Activated naive CD4-positive, alpha-beta T cell treated with anti-CD3 and anti-CD28 coated beads for 36 hours (primary cell): ENCODE measurements at regions not wholly inside any gene's neighbourhood (a gene's known extent, or its start where the extent isn't known, plus 50 kb on each side); places are given as distances from the start of the nearest gene placed in this dataset.
"Not testable (repeated sequence)": the region's sequence is repeated elsewhere in the genome, so short reads cannot be mapped to it uniquely, and the experiment has no call there.

ENCODE experiments used
- CTCF ChIA-PET: fragments of 350-600 bp; sonication (Branson Sonifier 250); formaldehyde crosslinking; loops from one replicate; lab custom pipeline; 2021; ENCODE audit warnings: antibody characterized with exemption; lab: Charles Lee
- DNase-seq: peaks from one replicate; pipeline ENCODE4 v3.0.0-alpha.2; 2020
- H3K27ac Mint-ChIP-seq: one replicate; pipeline ENCODE4 v1.8.0; 2021; ENCODE audit warnings: mild to moderate bottlenecking, mixed read lengths
- H3K27me3 Mint-ChIP-seq: one replicate; pipeline ENCODE4 v1.8.0; 2021; ENCODE audit warnings: low read depth, mixed read lengths
- H3K36me3 Mint-ChIP-seq: one replicate; pipeline ENCODE4 v1.8.0; 2021; ENCODE audit warnings: low read depth, mixed read lengths
- H3K4me1 Mint-ChIP-seq: one replicate; pipeline ENCODE4 v1.8.0; 2021; ENCODE audit warnings: low read depth, mixed read lengths
- H3K4me3 Mint-ChIP-seq: one replicate; pipeline ENCODE4 v1.8.0; 2021; ENCODE audit warnings: mild to moderate bottlenecking, moderate library complexity, mixed read lengths
- H3K9me3 Mint-ChIP-seq: one replicate; pipeline ENCODE4 v1.8.0; 2021; ENCODE audit warnings: mixed read lengths
- intact Hi-C: fragments of 100-400 bp; cut with micrococcal nuclease; formaldehyde crosslinking; loops from one replicate; pipeline ENCODE4 v1.15.1; 2023

DNA sequence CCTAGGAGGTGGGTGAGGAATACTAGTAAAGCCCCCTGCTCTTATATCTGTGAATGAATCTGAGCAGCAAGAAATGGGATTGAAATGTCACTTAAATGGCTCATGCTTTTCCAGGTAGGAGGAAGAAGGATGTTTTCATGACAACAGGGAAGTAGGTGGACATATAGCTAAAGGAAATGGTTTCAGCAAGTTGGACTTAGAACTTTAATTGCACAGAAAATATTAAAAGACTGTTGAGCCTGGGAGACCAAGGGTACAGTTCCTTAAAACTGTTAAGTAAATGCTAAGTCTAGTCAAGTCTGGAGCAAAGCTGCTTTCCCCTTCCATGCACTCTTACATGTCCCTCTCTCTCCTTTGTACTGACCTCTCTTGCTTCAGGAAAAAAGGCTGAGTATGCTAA, 301.3 kb downstream of the HGF start:
- Mint-ChIP-seq H3K27me3 (no peaks in the 10 kb centered on the region), H3K9me3 (no peaks in the 10 kb centered on the region), H3K4me3 (no peak overlapping the region), H3K27ac (no peak overlapping the region), H3K36me3 (no peaks in the 10 kb centered on the region), H3K4me1 (no peaks in the 10 kb centered on the region)
- DNase-seq, result no peak
- CTCF ChIA-PET, result interaction anchor here (0.7 to 2.6 kb wide), 2 partner anchors 23 to 771 kb away, joined by 3 to 7 read pairs; no protein-coding TSS in a partner anchor
- intact Hi-C loops, result no loop called here

DNA sequence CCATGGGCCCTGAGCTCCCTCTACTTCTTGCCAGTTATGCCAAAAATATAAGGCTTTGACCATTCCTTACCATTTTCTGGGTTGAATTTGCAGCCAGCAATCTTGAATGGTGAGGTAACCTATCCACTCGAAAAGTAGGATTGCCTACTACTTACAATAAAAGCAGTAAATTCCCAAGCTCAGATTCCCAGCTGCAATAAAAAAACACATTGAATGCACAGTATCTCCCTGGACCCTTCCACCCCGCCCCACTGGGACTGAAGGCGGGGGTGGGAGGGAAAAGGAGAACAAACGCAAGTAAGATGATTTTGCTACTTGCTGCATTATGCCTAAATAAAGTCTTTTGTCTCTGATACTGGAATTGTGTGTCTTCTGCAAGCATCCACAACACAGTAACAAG, 301.9 kb downstream of the HGF start:
- Mint-ChIP-seq H3K9me3 (no peaks in the 10 kb centered on the region), H3K4me3 (no peak overlapping the region), H3K4me1 (no peaks in the 10 kb centered on the region), H3K27ac (no peak overlapping the region), H3K27me3 (no peaks in the 10 kb centered on the region), H3K36me3 (no peaks in the 10 kb centered on the region)
- intact Hi-C loops, result no loop called here
- DNase-seq, result no peak
- CTCF ChIA-PET, result interaction anchor here (0.7 kb wide), 1 partner anchor 23 kb away, joined by 3 read pairs; no protein-coding TSS in a partner anchor

DNA sequence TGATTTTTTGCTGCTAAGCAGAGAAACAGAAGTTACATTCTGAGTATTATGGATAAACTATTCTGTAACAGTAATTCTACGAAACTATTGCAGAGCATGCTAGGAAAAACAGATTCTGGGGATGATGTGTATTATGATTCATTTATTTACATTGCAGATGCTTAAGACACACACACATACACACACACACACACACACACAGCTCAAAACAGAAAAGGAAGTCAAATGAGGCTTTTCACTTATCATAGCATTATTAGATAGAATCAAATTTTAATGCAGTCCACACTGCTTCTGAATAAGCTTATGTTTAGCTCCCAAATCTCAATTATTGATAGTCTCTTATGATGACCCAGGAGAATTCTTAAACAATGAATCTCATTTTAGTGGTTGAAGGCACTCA, 307.2 kb downstream of the HGF start:
- no peak overlapping the region for H3K27ac Mint-ChIP-seq
- H3K9me3 Mint-ChIP-seq, result no peaks in the 10 kb centered on the region
- CTCF ChIA-PET, result no interaction called here
- no peaks in the 10 kb centered on the region for H3K36me3 Mint-ChIP-seq
- intact Hi-C loops, result no loop called here
- no peak overlapping the region for H3K4me3 Mint-ChIP-seq
- H3K4me1 Mint-ChIP-seq, result no peaks in the 10 kb centered on the region
- no peaks in the 10 kb centered on the region for H3K27me3 Mint-ChIP-seq
- DNase-seq, result no peak

DNA sequence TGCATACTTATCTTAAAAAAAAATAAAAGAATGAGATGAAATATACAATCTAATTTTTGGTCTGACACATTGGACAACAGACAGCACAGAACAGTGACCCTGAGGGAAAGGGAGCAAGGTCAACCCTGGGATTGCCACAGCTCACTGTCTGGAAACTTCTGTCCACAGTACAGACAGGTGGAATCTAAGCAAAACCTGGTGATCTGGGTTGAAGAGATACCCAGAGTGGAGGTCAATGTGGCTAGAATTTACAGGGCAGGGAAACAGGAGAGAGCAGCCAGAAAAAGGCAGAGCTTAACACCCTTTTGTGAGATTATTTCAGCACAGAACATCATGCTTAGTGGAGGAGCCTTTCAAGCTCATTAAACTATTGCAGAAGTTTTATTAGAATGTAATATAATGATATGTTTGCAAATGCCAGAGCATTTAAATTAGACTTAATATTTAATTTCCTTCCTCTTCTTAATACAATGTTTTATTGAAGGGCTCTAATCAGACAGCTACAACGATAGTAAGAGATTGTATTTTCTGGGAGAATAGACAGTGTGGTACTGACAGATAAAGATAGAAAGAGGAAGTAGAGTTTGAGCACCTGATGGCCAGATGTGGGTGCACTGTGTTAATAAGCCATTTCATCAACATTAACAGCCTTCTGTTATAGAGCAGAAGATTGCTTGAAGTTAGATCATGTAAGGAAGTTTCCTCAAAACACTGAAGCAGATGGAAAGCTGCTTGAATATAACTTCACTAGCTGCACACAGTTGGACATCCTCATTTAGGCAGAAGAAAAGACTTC, 309.4 kb downstream of the HGF start:
- H3K27me3 Mint-ChIP-seq, result no peaks in the 10 kb centered on the region
- no peaks in the 10 kb centered on the region for H3K4me1 Mint-ChIP-seq
- DNase-seq, result no peak
- no peaks in the 10 kb centered on the region for H3K36me3 Mint-ChIP-seq
- H3K27ac Mint-ChIP-seq, result no peak overlapping the region
- no peaks in the 10 kb centered on the region for H3K9me3 Mint-ChIP-seq
- intact Hi-C loops, result no loop called here
- CTCF ChIA-PET, result interaction anchor here (1.1 kb wide), 1 partner anchor 23 kb away, joined by 3 read pairs; no protein-coding TSS in a partner anchor
- no peak overlapping the region for H3K4me3 Mint-ChIP-seq

DNA sequence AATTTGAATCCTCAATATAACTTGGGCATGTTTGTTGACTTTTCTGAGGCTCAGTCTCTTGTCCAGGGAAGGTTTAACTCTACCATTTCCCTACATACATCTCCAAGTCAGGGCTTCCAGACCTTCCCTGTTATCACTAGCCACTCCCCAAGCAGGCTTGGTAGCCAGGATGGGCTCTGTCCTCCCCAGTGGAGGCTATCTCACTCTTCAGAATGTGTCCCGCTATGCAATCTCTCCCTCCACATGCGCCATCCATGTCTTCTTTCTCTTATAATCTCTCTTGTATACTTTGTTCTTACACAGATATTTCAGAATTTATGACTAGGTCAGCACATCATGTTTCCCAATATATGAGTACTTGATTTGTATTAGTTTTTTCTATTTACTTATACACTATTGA, 310.4 kb downstream of the HGF start:
- DNase-seq, result no peak
- Mint-ChIP-seq H3K36me3 (no peaks in the 10 kb centered on the region), H3K27me3 (no peaks in the 10 kb centered on the region), H3K4me1 (no peaks in the 10 kb centered on the region), H3K9me3 (no peaks in the 10 kb centered on the region), H3K27ac (no peak overlapping the region), H3K4me3 (no peak overlapping the region)
- CTCF ChIA-PET, result no interaction called here
- intact Hi-C loops, result no loop called here

DNA sequence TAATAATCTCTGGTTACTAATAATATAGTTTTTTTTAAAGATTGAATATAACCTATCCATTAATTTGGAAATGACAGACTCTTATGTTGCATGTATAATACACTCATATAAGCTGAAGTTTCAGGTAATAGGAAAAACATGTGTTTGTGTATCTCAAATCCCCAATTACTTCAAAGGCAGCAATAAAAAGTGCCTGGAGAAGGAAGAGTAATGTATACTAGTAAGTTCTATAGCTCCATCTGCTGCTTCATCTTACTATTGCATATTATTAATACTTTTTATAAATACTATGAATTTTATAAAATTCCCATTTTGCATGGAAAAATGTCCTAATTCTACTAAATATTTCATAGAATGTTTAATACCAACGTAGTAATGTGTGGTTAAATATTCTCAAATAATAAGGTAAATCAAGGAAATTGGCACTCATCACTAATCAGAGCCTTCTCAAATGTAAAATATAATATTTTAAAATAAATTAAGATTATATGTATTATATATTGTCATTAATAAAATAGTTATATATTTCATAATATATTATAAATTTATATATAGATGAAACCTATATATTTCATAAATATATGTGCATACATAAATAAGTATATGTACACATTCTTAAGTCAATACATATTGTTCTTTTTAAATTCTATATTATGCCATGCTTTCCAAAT, 311.9 kb downstream of the HGF start:
- intact Hi-C loops, result no loop called here
- CTCF ChIA-PET, result no interaction called here
- no peaks in the 10 kb centered on the region for H3K9me3 Mint-ChIP-seq
- DNase-seq, result no peak
- no peaks in the 10 kb centered on the region for H3K27me3 Mint-ChIP-seq
- H3K4me1 Mint-ChIP-seq, result no peaks in the 10 kb centered on the region
- no peak overlapping the region for H3K27ac Mint-ChIP-seq
- no peak overlapping the region for H3K4me3 Mint-ChIP-seq
- no peaks in the 10 kb centered on the region for H3K36me3 Mint-ChIP-seq

DNA sequence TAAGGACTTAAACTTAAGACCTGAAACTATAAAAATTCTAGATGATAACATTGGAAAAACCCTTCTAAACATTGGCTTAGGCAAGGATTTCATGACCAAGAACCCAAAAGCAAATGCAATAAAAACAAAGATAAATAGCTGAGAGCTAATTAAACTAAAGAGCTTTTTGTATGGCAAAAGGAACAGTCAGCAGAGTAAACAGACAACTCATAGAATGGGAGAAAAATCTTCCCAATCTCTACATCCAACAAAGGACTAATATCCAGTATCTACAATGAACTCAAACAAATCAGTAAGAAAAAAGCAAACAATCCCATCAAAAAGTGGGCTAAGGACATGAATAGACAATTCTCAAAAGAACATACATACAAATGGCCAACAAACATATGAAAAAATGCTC, 316.1 kb downstream of the HGF start:
- H3K4me3 Mint-ChIP-seq, CTCF ChIA-PET: not testable (repeated sequence)

DNA sequence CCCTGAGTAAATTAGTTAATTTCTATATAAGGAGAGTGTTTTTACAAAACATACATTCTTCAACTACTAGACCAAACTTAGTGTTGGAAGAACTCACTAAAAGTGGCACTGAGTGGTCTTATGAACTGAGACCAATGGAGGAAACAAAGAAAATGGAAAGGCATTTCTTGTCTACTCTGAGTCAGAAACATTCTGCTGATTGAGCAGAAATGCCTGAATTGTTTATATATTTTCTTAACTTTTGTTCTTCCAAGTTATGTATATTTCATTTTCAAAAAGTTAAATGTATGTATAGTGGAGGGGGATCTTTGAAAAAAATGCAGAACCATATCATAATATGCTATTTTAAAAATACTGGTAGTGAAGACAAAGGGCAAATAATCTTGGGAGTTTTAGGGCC, 320.7 kb downstream of the HGF start:
- H3K9me3 Mint-ChIP-seq, result no peaks in the 10 kb centered on the region

More for the DNA sequence above, 316.1 kb downstream of the HGF start:
- DNase-seq, H3K4me1 Mint-ChIP-seq, H3K9me3 Mint-ChIP-seq, intact Hi-C loops, H3K27ac Mint-ChIP-seq, H3K36me3 Mint-ChIP-seq, H3K27me3 Mint-ChIP-seq: not testable (repeated sequence)

DNA sequence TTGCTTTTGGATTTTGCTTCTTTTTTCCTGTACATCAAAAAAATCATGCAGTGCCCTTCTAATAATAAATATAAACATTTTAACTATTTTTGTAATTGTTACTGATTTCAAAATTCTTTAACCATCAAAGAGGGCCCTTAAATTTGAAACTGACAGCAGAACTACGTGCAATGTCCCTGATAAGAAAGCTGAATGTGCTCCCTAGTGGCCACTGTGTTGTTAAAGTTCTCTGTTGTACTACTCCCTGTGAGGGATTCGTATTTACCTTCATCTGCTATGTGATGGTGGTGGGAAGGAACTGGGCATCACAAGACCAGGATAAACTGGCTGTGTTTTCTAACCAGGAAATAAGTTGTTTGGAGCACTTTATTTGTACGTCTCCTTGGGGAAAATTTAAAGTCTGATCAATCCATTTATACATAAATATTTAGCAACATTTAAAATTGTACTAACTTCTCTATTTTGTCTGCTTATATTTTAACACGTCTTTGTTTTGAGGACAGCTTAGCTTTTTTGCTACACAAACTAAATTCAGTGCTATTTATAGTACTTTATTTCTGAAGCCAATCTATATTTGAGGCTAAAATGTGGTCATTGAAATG, 322.4 kb downstream of the HGF start:
- Mint-ChIP-seq H3K4me1 (no peaks in the 10 kb centered on the region), H3K27me3 (no peaks in the 10 kb centered on the region), H3K4me3 (no peak overlapping the region), H3K9me3 (no peaks in the 10 kb centered on the region), H3K27ac (no peak overlapping the region), H3K36me3 (no peaks in the 10 kb centered on the region)
- CTCF ChIA-PET, result no interaction called here
- intact Hi-C loops, result no loop called here
- DNase-seq, result no peak

More for the DNA sequence above, 320.7 kb downstream of the HGF start:
- Mint-ChIP-seq H3K27ac (no peak overlapping the region), H3K4me3 (no peak overlapping the region), H3K4me1 (no peaks in the 10 kb centered on the region), H3K36me3 (no peaks in the 10 kb centered on the region), H3K27me3 (no peaks in the 10 kb centered on the region)
- CTCF ChIA-PET, result no interaction called here
- DNase-seq, result no peak
- intact Hi-C loops, result no loop called here

DNA sequence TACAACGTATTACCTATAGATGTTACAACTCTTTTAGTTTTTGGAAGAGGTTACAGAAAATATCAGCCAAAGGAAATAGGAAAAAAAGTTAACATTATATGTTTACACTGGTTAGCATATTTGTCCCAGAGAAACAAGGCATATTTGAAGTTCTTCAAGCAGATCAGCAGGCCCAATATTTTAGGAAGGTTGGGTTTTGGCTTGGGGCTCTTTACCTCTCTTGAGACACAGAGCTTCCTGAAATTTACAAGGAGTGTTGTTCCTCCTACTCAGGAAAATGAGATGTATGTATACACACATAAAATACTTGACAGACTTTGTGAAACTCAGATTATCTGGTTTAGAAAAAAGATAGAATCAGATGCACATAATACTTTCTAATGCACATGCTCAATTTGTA, 323.6 kb downstream of the HGF start:
- Mint-ChIP-seq H3K36me3 (no peaks in the 10 kb centered on the region), H3K27ac (no peak overlapping the region), H3K4me3 (no peak overlapping the region), H3K27me3 (no peaks in the 10 kb centered on the region), H3K4me1 (no peaks in the 10 kb centered on the region), H3K9me3 (no peaks in the 10 kb centered on the region)
- CTCF ChIA-PET, result no interaction called here
- intact Hi-C loops, result no loop called here
- DNase-seq, result no peak

DNA sequence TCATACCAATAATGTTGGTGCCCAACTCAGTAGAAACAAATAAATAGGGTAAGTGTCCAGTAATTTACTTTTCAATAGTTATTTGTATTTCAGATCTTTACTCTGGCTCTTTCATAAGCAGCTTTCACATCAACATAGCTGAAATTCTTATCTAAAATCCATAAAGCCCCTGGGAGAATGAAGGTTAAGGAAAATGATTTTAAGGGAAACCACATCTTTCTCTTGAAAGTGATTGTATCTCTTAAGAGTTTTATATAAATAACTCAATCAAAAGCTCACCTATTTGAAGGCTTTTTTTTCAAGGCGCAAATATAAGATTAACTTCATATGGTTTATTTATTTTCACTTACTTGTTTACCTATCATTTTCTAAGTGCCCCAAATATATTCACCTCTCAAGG, 324.4 kb downstream of the HGF start:
- Mint-ChIP-seq H3K27me3 (no peaks in the 10 kb centered on the region), H3K4me3 (no peak overlapping the region), H3K4me1 (no peaks in the 10 kb centered on the region), H3K9me3 (no peaks in the 10 kb centered on the region), H3K27ac (no peak overlapping the region), H3K36me3 (no peaks in the 10 kb centered on the region)
- CTCF ChIA-PET, result interaction anchor here (0.6 kb wide), 1 partner anchor 23 kb away, joined by 3 read pairs; no protein-coding TSS in a partner anchor
- no peak for DNase-seq
- intact Hi-C loops, result no loop called here

DNA sequence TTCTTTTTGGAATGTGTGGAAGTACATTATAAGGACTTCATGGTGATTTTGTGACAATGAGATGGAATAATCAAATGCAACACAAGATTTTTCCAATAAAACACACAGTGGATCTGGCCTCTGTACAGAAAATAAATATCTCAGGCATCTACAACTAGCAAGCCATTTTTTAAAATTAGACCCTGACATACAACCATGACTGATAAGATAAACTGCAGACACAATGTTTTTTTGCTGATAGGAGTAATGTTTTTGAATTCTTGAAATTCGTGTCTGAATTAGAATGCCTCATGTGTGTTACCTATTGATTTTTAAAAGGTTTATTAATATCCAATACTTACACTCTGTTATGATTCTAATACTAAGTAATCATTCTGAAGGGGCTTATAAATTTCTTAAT, 328.1 kb downstream of the HGF start:
- Mint-ChIP-seq H3K9me3 (peaks cover 4% of the 10 kb centered on the region), H3K27ac (no peak overlapping the region), H3K4me1 (no peaks in the 10 kb centered on the region), H3K4me3 (no peak overlapping the region), H3K36me3 (no peaks in the 10 kb centered on the region), H3K27me3 (no peaks in the 10 kb centered on the region)
- no peak for DNase-seq
- CTCF ChIA-PET, result interaction anchor here (0.6 to 1.5 kb wide), 2 partner anchors 9 to 29 kb away, joined by 4 to 5 read pairs; no protein-coding TSS in a partner anchor
- intact Hi-C loops, result no loop called here
